ENCODE measurements at regions not wholly inside any gene's neighbourhood (a gene's known extent, or its start where the extent isn't known, plus 50 kb on each side); places are given as distances from the start of the nearest gene placed in this dataset.

GRCh38 chr4:120227554-120227953, 160.9 kb upstream of the MAD2L1 start:
- H3K4me2 ChIP-seq (replicated peaks; ENCODE audit: extremely low read depth, low read length, poor library complexity, severe bottlenecking): no peak overlapping the region
- no peak overlapping the region for H2AFZ ChIP-seq (ENCODE audit: insufficient read depth, low read depth, low read length, poor library complexity, severe bottlenecking)
- Mint-ChIP-seq H3K4me3 (no peak overlapping the region), H3K27ac (no peak overlapping the region), H3K4me1 (peaks cover 3% of the 10 kb centered on the region), H3K36me3 (no peaks in the 10 kb centered on the region), H3K27me3 (ENCODE audit: low read depth in 3 of 3) (no peaks in the 10 kb centered on the region), H3K9me3 (peaks cover 0 to 4% (median 0%) of the 10 kb centered on the region in 7 donors)
- H3K27me3 ChIP-seq (ENCODE audit: control insufficient read depth in 2 of 2, insufficient read depth in 2 of 2, low read length in 2 of 2): no peaks in the 10 kb centered on the region
- no peak for DNase-seq
- no peak overlapping the region for H3K9ac ChIP-seq (ENCODE audit: insufficient read depth, low read length, poor library complexity, severe bottlenecking)
- H3K4me1 ChIP-seq (ENCODE audit: control insufficient read depth in 1 of 2, insufficient read depth in 2 of 2, low read length in 2 of 2): no peaks in the 10 kb centered on the region
- TF ChIP-seq, protein P1, sequence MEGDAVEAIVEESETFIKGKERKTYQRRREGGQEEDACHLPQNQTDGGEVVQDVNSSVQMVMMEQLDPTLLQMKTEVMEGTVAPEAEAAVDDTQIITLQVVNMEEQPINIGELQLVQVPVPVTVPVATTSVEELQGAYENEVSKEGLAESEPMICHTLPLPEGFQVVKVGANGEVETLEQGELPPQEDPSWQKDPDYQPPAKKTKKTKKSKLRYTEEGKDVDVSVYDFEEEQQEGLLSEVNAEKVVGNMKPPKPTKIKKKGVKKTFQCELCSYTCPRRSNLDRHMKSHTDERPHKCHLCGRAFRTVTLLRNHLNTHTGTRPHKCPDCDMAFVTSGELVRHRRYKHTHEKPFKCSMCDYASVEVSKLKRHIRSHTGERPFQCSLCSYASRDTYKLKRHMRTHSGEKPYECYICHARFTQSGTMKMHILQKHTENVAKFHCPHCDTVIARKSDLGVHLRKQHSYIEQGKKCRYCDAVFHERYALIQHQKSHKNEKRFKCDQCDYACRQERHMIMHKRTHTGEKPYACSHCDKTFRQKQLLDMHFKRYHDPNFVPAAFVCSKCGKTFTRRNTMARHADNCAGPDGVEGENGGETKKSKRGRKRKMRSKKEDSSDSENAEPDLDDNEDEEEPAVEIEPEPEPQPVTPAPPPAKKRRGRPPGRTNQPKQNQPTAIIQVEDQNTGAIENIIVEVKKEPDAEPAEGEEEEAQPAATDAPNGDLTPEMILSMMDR (IDR thresholded peaks at IDR 0.05): no peak
- H3K79me2 ChIP-seq (ENCODE audit: insufficient read depth, low read length): no peaks in the 10 kb centered on the region
- no peak overlapping the region for H3K27ac ChIP-seq (ENCODE audit: low read depth in 1 of 2, low read length in 2 of 2)
- H4K20me1 ChIP-seq (ENCODE audit: insufficient read depth, low read length): no peaks in the 10 kb centered on the region
- no peaks in the 10 kb centered on the region for H3K36me3 ChIP-seq (replicated peaks in 1 of 2; ENCODE audit: control insufficient read depth in 1 of 2, insufficient read depth in 2 of 2, low read length in 2 of 2)
- H3K4me3 ChIP-seq (replicated peaks in 1 of 3; ENCODE audit: low read depth in 2 of 3, low read length in 3 of 3): no peak overlapping the region
- intact Hi-C loops (cut with micrococcal nuclease): no loop called here
- no CpG with 5 or more reads among the region's 1 CpG for WGBS (ENCODE audit: insufficient coverage)
- no peaks in the 10 kb centered on the region for H3K9me3 ChIP-seq (replicated peaks in 1 of 2; ENCODE audit: control insufficient read depth in 1 of 2, insufficient read depth in 1 of 2, low read length in 2 of 2)

- no peak for DNase-seq
- no peaks in the 10 kb centered on the region for H3K79me2 ChIP-seq (ENCODE audit: insufficient read depth, low read length)
- H3K4me3 Mint-ChIP-seq: no peak overlapping the region
- H3K4me2 ChIP-seq (replicated peaks; ENCODE audit: extremely low read depth, low read length, poor library complexity, severe bottlenecking): no peak overlapping the region
- no peaks in the 10 kb centered on the region for H3K36me3 Mint-ChIP-seq
- H3K4me1 Mint-ChIP-seq: peaks cover 3% of the 10 kb centered on the region
- TF ChIP-seq, protein P1 (IDR thresholded peaks at IDR 0.05): no peak
- H3K9me3 ChIP-seq (replicated peaks in 1 of 2; ENCODE audit: control insufficient read depth in 1 of 2, insufficient read depth in 1 of 2, low read length in 2 of 2): no peaks in the 10 kb centered on the region
- H3K27me3 ChIP-seq (ENCODE audit: control insufficient read depth in 2 of 2, insufficient read depth in 2 of 2, low read length in 2 of 2): no peaks in the 10 kb centered on the region
- no peaks in the 10 kb centered on the region for H4K20me1 ChIP-seq (ENCODE audit: insufficient read depth, low read length)
- intact Hi-C loops (cut with micrococcal nuclease): no loop called here
- H3K27ac ChIP-seq (ENCODE audit: low read depth in 1 of 2, low read length in 2 of 2): no peak overlapping the region
- H3K4me3 ChIP-seq (replicated peaks in 1 of 3; ENCODE audit: low read depth in 2 of 3, low read length in 3 of 3): no peak overlapping the region
- H3K4me1 ChIP-seq (ENCODE audit: control insufficient read depth in 1 of 2, insufficient read depth in 2 of 2, low read length in 2 of 2): no peaks in the 10 kb centered on the region
- no peak overlapping the region for H3K9ac ChIP-seq (ENCODE audit: insufficient read depth, low read length, poor library complexity, severe bottlenecking)
- no peaks in the 10 kb centered on the region for H3K36me3 ChIP-seq (replicated peaks in 1 of 2; ENCODE audit: control insufficient read depth in 1 of 2, insufficient read depth in 2 of 2, low read length in 2 of 2)
- H3K9me3 Mint-ChIP-seq: peaks cover 0 to 3% (median 0%) of the 10 kb centered on the region in 7 donors
- peaks cover 0 to 2% (median 0%) of the 10 kb centered on the region in 3 donors for H3K27me3 Mint-ChIP-seq (ENCODE audit: low read depth in 3 of 3)
- no peak overlapping the region for H3K27ac Mint-ChIP-seq
- WGBS (ENCODE audit: insufficient coverage): no CpG with 5 or more reads among the region's 2 CpGs
- H2AFZ ChIP-seq (ENCODE audit: insufficient read depth, low read depth, low read length, poor library complexity, severe bottlenecking): no peak overlapping the region
Measured at GRCh38 chr4:120225527-120225926, 158.9 kb upstream of the MAD2L1 start.
